KMS-11 (cell line): ENCODE measurements at regions not wholly inside any gene's neighbourhood (a gene's known extent, or its start where the extent isn't known, plus 50 kb on each side); places are given as distances from the start of the nearest gene placed in this dataset.

Experiments
- H2AFZ ChIP-seq: fragments of 200-600 bp; sonication (generic); 2 replicates; pipeline ENCODE4 v1.6.1; 2016; ENCODE audit warnings: antibody characterized with exemption, mixed run types, low read depth
- H3K27ac ChIP-seq: fragments of 200-600 bp; sonication (generic); 2 replicates; pipeline ENCODE4 v1.6.1; 2016; ENCODE audit warnings: mild to moderate bottlenecking, mixed run types
- H3K27me3 ChIP-seq: fragments of 200-600 bp; sonication (generic); 2 replicates; pipeline ENCODE4 v1.6.1; 2017; ENCODE audit warnings: mild to moderate bottlenecking, low read depth, mixed run types, moderate library complexity; ENCODE audit not compliant: insufficient read depth
- H3K36me3 ChIP-seq: fragments of 200-600 bp; sonication (generic); 2 replicates; pipeline ENCODE4 v1.6.1; 2017; ENCODE audit warnings: mild to moderate bottlenecking, mixed run types; ENCODE audit not compliant: insufficient read depth
- H3K4me1 ChIP-seq: fragments of 200-600 bp; sonication (generic); 2 replicates; pipeline ENCODE4 v1.6.1; 2016; ENCODE audit warnings: mild to moderate bottlenecking, low read depth, mixed run types; ENCODE audit not compliant: poor library complexity, severe bottlenecking
- H3K4me2 ChIP-seq: fragments of 200-600 bp; sonication (generic); 2 replicates; pipeline ENCODE4 v1.7.0; 2016; ENCODE audit warnings: mild to moderate bottlenecking, mixed run types
- H3K4me3 ChIP-seq: fragments of 200-600 bp; sonication (generic); IDR thresholded peaks from 2 replicates; pipeline ENCODE4 v1.6.1; 2017; ENCODE audit warnings: low read depth, low read length, mixed read lengths; ENCODE audit not compliant: insufficient read depth
- H3K79me2 ChIP-seq: fragments of 200-600 bp; sonication (generic); 2 replicates; pipeline ENCODE4 v1.6.1; 2016; ENCODE audit warnings: low read depth, mixed run types; ENCODE audit not compliant: insufficient read depth
- H3K9ac ChIP-seq: fragments of 200-600 bp; sonication (generic); 2 replicates; pipeline ENCODE4 v1.6.1; 2016; ENCODE audit warnings: mild to moderate bottlenecking, mixed run types
- H4K20me1 ChIP-seq: fragments of 200-600 bp; sonication (generic); 2 replicates; pipeline ENCODE4 v1.6.1; 2016; ENCODE audit warnings: mild to moderate bottlenecking, mixed run types; ENCODE audit not compliant: insufficient read depth
- TF ChIP-seq, protein P1 (sequence below): fragments of 200-600 bp; sonication (generic); conservative IDR thresholded peaks from 2 replicates; pipeline ENCODE4 v1.6.1; 2017; ENCODE audit warnings: low read depth, mild to moderate bottlenecking, antibody characterized with exemption, low read length, moderate library complexity, mixed read lengths

- Histone ChIP-seq H3K4me2 (no peak overlapping the region), H3K4me1 (no peaks in the 10 kb centered on the region), H2AFZ (no peak overlapping the region), H3K36me3 (no peaks in the 10 kb centered on the region), H3K79me2 (no peaks in the 10 kb centered on the region), H3K27ac (no peak overlapping the region), H3K4me3 (no peak overlapping the region), H3K9ac (no peak overlapping the region), H3K27me3 (no peaks in the 10 kb centered on the region), H4K20me1 (no peaks in the 10 kb centered on the region)
- TF ChIP-seq, protein P1, sequence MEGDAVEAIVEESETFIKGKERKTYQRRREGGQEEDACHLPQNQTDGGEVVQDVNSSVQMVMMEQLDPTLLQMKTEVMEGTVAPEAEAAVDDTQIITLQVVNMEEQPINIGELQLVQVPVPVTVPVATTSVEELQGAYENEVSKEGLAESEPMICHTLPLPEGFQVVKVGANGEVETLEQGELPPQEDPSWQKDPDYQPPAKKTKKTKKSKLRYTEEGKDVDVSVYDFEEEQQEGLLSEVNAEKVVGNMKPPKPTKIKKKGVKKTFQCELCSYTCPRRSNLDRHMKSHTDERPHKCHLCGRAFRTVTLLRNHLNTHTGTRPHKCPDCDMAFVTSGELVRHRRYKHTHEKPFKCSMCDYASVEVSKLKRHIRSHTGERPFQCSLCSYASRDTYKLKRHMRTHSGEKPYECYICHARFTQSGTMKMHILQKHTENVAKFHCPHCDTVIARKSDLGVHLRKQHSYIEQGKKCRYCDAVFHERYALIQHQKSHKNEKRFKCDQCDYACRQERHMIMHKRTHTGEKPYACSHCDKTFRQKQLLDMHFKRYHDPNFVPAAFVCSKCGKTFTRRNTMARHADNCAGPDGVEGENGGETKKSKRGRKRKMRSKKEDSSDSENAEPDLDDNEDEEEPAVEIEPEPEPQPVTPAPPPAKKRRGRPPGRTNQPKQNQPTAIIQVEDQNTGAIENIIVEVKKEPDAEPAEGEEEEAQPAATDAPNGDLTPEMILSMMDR, result no peak
These were observed 372.3 kb downstream of the AASDHPPT start for GRCh38 chr11:106449763-106450162.

- Histone ChIP-seq H4K20me1 (no peaks in the 10 kb centered on the region), H2AFZ (no peak overlapping the region), H3K79me2 (no peaks in the 10 kb centered on the region), H3K27me3 (no peaks in the 10 kb centered on the region), H3K36me3 (no peaks in the 10 kb centered on the region), H3K27ac (no peak overlapping the region), H3K4me3 (no peak overlapping the region), H3K4me1 (no peaks in the 10 kb centered on the region), H3K9ac (no peak overlapping the region), H3K4me2 (no peak overlapping the region)
- TF ChIP-seq, protein P1, result no peak
These were observed 373.9 kb downstream of the AASDHPPT start for GRCh38 chr11:106451228-106451922.

GRCh38 chr11:106456647-106457046, 379.2 kb downstream of the AASDHPPT start:
- Histone ChIP-seq H3K9ac (no peak overlapping the region), H2AFZ (no peak overlapping the region), H3K79me2 (no peaks in the 10 kb centered on the region), H3K27ac (no peak overlapping the region), H3K4me1 (no peaks in the 10 kb centered on the region), H3K4me3 (no peak overlapping the region), H3K36me3 (no peaks in the 10 kb centered on the region), H3K4me2 (no peak overlapping the region), H4K20me1 (no peaks in the 10 kb centered on the region), H3K27me3 (no peaks in the 10 kb centered on the region)
- TF ChIP-seq, protein P1, result no peak

GRCh38 chr11:106457727-106458126, 380.3 kb downstream of the AASDHPPT start:
- H4K20me1 ChIP-seq, result no peaks in the 10 kb centered on the region
- no peaks in the 10 kb centered on the region for H3K27me3 ChIP-seq
- no peak overlapping the region for H2AFZ ChIP-seq
- H3K27ac ChIP-seq, result no peak overlapping the region
- H3K79me2 ChIP-seq, result no peaks in the 10 kb centered on the region
- TF ChIP-seq, protein P1, result no peak
- no peaks in the 10 kb centered on the region for H3K4me1 ChIP-seq
- no peak overlapping the region for H3K4me3 ChIP-seq
- no peaks in the 10 kb centered on the region for H3K36me3 ChIP-seq
- no peak overlapping the region for H3K9ac ChIP-seq
- H3K4me2 ChIP-seq, result no peak overlapping the region
